GM21619 (cell line): ENCODE measurements at regions not wholly inside any gene's neighbourhood (a gene's known extent, or its start where the extent isn't known, plus 50 kb on each side); places are given as distances from the start of the nearest gene placed in this dataset.

Experiments
- ATAC-seq: cut with Tn5 transposase; IDR thresholded peaks from one replicate; pipeline ENCODE4 v1.9.1; 2021; ENCODE audit not compliant: unreplicated experiment

DNA sequence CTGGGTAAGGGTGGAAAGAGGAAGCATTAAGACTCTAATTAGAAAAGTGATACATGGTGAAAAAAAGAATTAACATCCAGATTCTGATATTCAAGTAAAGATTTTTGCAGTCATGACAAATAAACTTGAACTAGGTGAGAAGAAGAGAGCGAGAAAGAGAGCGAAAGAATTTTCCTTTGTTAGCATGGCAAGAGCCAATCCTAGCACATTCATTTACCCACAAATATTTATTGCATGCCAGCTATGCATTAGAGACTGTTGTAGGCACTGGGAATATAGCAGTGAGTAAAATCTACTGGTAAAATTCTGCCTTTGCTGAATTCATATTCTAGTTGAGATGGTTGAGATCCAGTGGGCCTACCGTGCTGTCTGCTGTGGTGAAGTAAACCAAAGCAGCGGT lies 177.9 kb upstream of the DPH6 start:
- no peak for ATAC-seq

DNA sequence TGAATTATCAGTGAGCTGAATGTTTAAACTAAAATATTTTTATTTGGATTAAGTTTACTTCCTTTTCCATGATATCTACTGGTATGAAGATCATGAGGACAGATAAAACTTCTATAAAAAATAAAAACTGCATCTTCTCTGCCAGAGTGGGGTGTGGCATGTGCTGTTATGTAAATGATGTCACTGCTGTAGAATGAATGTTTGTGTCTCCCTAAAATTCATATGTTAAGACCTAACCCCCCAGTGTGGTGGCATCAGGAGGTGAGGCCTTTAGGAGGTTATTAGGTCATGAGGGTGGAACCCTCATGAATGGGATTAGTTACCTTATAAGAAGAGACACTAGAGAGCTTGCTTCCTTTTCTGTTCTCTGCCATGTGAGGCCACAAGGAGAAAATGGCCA lies 178.7 kb upstream of the DPH6 start:
- ATAC-seq, result no peak

DNA sequence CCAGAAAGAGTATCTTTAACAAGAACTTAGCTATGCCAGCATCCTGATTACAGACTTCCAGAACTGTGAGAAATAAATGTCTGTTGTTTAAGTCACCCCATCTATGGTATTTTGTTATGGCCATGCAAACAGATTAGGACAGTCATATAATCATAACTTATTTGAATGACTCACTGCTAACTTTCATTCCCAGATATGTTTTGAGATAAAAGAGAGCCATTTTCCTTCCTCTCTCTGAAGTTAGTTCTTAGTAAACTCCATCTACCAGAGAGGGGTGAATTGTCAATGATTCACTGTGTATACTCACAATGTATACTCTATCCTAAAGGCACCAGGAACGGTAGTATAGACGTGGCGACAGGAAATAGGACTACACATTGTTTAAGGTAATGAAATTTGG lies 179.4 kb upstream of the DPH6 start:
- no peak for ATAC-seq

DNA sequence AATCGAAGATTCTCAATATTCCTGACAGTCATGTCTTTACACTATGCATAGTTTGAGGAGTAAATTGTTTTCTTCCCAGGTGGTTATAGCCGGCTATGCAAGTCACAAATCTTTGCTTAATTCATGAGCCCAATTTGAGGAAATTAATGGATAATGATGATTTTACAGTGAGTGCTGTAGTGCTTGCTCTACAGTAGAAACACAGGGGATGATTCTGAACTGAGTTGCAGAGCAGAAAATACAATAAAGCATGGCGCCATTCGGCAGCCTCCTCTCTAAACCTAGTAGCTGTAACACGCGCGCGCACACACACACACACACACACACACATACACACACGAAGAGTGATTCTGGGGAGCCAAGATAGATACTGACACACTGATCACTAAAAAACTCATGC lies 181.7 kb upstream of the DPH6 start:
- no peak for ATAC-seq

DNA sequence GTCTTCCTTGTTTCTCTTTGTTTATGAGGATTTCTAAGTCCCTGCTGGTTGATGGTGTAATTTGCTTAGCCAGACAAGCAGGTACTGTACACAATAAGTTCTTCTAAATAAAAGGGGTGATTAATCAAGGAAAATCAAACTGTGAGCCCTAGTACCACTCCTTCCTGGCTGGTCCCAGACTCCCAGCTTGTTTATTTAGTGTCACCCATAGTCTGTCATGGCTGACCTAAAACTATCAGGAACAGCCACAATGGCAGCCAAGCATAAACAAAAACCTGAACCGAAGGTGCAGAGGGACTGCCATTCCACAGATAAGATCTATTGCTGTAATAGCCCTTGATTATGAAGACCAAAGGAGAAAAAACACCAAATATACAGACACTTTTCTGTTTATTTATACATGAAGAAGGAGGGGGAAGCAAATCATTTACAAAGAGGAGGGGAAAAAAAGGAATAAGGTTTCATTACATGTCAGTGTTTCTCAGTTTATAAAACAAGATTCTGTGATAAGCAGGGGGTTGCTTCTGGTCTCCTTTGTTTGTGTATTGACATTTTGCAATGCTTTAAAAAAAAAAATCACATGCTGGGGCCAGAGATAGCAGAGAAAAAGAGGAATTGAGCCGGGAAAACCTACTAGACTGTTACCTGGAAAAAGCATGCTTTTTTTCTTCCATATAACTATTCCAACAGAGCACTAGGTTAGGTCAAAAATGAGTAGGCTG lies 182.4 kb upstream of the DPH6 start:
- no peak for ATAC-seq

DNA sequence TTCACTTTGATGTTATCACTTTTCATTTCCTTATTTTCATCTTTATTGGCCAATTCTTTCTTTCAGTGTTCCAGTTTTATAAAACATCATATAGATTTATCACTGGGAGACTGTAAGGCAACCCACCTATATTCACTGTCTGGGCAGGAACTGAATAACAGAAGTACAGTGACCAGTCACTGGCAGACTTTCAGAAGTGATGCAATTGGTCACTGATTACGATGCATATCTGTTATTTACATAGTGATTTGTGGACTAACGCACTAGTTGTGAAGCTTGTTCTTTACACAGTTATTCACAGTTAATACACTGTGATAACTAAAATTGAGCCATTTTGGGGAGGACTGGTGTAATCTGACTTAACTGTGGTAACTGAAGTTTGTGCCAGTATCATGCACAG lies 190.2 kb upstream of the DPH6 start:
- ATAC-seq, result no peak

DNA sequence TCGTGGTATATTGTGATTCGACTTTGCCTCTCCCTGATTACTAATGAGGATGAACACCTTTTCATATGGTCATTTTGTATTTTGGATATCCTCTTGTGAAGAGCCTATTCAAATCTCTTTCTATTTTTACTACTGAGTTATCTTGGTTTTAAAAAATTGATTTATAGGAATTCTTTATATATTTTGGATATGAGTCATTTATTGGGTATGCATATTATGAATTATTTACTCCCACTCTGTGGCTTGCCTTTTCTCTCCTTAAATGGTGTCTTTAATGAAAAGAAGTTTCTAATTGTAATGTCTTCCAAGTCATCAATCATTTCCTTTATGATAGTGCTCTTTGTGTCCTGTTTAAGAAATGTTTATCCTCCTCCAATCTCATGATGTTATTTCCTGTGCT lies 191.5 kb upstream of the DPH6 start:
- no peak for ATAC-seq

DNA sequence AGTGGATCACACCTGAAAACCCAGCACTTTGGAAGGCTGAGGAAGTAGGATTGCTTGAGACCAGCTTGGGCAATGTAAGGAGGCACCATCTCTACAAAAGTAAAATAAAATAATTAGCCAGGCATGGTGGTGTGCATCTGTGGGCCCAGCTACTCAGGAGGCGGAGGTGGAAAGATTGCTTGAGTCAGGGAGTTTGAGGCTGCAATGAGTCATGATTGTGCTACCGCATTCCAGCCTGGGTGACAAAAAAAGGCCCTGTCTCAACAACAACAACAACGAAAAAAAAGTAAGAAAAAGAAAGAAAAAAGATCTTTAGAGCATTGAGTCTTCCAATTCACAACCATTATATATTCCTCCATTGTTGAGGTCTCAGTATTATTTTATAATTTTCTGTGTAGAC lies 192.4 kb upstream of the DPH6 start:
- ATAC-seq, result no peak

DNA sequence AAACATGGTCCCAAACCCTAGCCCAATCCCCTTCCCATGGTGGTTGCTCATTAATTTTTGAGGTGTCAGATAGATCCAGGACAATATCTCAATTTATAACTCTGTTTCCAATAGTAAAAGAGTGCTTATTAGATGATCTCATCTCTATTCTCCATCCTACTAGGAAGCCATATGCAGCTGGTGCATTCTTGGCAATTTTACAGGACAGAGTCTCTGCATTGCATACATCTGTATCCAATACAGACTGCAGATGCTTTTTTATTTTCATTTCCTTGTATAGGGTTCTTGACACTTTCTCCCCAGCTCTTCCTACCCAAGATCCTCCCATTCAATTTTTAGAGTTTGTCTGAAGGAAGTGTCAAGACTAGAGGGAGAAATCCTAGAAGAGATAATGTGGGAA lies 194.8 kb upstream of the DPH6 start:
- ATAC-seq, result no peak

DNA sequence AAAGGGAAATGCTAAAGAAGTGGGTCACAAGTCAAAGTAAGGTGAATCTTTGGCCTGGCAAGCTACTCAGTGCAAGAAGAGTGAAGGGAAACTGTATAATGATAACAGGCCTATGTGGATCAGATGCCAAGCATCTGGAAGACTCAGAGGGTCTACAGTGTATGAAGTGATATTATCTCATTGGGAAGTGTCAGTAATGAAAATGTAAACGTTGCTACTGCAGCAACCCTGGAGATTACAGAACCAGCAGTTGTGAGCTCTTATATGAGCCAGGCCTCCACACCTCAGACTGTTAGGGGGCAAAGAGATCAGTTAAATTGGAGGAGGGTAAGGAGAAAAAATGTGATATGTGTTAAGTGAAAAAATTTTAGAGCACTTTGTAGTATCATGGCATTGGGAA lies 195.4 kb upstream of the DPH6 start:
- no peak for ATAC-seq

DNA sequence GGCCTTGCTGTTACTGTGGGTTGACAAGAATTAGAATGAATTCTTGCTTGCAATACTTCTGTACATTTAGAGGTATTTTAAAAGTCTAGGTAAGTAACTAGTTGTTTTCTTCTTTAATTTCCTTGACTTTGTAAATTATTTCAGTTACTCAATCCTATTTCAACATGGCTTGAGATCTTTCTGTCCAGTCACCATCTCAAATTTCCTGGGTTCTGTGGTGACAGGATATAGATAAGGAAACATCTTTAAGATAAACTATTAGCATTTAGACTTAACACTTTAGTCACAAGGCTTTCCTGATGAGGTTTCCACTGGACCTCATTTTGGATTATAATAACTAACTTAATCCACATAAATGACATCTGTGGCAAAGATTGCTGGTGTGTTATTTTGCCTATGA lies 195.9 kb upstream of the DPH6 start:
- no peak for ATAC-seq

DNA sequence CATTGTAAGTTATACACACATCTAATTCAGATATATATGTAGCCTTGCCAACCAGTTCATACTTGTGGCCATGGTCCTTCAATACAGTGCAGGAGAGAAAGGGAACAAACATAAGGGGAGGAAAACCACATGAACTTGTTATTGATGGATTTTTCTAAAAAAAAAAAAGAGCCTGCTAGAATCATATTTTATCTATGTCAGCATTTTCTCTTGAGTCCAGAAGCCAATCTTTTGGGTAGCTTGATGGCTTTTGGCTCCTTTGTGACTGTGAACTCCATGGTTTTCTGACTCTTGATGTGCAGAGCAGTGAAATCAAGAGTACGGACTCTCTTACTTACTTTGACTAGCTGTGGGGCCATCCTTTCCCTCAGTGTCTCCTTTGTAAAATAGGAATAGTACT lies 197.4 kb upstream of the DPH6 start:
- ATAC-seq, result no peak

DNA sequence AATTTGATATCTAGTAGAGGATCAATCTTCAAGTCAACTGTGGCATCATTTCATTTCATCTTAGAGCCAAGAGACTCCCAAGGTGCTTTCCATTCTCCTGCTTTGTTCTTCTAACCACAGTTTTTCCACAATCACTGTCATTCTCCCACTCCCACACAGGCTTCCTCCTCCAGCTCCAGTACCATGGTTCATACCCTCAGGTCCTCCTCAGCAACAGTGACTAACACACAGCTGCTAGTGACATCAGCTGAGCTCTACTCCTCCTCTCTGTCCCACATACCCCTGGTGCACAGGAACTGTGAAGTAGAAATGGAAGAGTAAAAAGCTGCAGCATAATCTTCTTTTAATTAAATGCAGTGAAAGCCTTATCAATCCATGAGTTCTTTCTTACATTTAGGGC lies 200.2 kb upstream of the DPH6 start:
- no peak for ATAC-seq

DNA sequence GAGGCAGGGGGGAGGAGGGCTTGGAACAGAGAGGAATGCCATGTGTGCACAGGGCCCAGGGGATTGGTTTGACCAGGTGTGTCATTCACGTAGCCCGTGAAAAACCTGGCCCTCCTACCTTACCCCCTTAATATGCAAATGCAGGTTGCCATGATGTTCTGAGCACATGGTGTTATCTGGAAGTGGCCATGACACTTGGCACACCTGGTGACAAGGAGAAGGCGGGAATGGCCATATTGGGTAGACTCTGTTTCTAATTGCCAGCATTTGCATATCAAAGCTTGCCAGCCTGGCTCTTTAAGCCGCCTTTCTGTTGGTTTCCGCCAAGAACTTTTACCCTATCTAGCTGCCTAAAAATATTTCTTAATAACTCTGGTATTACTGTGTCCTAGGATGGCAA lies 202.1 kb upstream of the DPH6 start:
- ATAC-seq, result no peak

DNA sequence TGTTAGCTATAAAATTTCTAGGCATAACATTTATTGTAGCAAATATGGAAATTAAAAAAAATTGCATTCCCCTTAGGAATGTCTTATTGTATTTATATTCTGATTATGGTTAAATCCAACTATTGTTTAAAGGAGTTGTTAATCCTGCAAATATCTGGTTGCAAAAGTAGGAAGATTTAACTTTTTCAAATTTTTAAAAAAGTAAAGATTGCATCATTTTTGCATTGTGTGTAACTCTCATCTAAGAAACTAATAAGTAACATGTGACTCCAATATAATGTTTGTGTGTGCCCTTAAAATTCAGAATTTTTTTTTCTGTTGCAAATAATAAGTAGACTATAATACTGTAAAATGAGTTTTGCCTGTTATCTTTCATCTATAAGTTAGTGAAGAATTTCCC lies 204.1 kb upstream of the DPH6 start:
- no peak for ATAC-seq

DNA sequence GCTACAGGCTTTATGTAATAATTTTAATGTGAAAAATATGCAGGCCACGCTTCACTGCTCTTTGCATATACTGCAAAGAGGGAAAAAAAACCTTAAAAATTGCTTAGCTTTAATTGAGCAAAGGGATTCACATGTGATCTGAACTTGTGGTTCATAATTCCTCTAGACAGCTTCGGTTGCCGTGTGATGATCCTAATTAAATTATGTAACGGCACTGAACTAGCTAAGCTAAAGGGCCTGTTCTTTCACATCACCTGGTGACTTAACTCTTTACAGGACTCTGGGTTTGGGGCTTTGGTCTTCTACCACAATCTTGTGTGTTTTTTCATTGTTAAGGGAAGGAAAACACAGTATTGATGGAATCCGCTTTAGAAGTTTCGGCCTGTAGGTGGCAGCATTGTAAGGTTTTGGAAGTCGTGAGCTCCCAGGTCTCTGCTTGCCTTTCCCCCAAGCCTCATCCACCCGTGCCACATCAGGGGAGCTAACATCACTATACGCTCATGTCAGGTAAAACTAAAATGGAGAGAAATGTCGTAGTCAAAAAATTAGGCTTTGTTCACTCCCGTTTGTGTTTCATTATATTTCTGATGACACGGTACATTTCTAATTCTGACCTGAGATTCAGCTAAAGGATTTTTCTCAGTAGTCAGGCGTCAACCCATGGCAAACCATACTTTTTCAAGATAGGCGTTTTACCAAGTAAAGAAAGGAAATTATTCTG lies 205.6 kb upstream of the DPH6 start:
- ATAC-seq, result no peak

DNA sequence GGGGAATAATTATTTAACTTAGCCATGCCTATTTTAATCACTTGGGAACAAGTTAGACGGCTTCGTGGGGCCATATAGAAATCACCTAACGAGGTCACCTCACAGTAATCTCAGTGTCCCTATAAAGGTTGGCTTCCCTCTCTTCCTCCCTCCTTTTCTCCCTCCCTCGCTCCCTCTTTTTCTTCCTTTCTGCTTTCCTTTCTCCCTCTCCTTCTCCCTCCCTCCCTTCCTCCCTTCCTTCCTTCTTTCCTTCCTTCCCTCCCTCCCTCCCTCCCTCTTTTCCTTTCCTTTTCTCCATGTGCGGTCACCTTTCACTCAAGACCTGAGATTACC lies 206.1 kb upstream of the DPH6 start:
- ATAC-seq, result no peak

DNA sequence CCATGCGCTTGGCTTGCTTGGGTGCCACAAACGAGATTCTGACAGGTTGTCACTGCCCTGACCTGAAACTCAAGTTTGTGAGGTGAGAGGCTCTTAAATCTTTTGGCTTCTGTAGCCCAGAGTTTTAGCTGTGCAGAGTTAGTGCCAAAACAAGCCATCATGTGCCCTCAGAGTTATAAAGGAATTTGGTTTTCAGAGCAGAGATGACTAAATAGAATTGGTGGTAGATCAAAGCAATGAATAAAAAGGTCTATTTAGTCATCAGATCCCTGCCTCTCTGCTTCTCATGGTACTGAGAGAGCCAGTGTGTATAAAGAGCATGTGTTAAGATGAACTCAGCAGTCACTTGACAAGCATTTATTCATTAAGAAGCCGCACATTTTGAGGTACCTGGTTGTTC lies 207.5 kb upstream of the DPH6 start:
- ATAC-seq, result no peak

DNA sequence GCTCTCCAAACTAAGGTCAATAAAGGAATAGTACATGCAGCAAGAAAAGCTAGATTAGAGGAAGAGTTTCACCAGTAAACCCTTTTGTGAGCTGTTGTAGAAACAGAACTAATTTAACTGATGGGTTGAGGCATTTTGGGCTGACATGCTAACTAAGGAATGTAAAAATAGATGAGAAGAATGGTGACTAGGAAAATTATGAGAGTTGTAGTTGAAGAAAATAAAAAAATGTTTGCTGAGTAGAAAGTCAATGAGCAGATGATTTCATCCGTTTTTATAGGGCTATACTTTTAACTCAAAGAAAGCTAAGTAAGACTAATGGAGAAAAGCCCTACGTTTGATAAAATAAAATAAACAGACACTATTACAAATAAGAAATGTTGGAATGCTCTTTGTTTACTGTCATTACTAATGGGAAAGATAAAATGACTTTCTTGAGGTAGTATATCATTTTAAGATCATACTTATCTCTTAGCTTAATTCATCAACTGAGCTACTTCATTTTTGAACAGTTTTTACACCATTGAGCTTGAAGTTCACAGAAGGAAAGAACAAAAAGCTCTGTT lies 209.4 kb upstream of the DPH6 start:
- no peak for ATAC-seq

DNA sequence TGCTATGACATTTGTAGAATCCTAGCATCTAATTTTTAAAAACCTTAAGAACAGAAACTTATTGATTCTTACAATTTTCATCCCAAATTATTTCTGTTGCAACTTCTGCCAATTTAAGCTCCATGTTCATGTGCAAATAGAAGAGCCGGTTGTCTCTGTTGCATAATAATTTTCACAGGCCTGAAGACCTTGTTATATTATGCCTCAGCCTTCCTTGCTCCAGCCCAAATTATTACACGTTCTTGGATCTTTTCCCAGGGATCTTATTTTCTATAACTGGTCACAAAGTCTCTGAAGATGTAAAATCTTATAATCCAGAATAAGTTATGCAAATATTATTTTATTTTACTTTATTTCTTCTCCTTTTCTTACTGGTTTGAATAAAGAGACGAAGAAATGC lies 210.7 kb upstream of the DPH6 start:
- ATAC-seq, result no peak

DNA sequence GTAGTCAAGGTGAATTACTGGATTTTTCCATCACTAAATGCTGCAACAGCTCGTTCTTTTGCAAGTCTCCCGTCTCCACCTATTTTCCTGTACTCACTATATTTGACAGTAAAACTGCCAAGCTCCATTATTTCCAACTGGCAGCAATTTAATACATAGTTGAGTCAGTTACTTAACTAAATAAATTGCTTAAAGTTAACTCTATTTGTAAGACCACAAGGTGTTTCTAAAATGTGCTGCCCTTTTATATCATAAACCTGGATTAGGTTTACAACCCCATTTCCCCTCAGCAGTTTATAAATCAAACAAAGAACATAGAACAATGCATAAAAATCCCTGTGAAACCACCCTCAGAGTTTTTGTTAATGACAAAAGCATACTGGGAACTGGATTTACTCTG lies 211.4 kb upstream of the DPH6 start:
- no peak for ATAC-seq

DNA sequence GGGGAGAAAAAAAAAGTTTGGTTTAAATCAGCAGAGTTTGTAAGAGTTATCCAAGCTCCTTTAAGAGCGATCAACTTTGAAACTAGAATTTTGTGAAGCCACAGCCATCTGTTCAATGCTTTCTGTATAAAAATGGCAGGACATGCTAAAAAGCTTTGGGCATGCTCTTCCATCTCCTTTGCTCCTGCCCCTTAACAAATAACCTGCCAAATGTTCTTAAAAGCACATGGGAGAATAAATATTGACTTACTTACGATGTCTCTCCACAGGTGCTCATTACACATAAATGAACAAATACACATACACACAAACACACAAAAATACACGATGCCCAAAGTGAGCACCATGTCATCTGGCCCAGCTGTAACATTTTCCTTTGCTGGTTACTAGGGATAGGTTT lies 211.8 kb upstream of the DPH6 start:
- no peak for ATAC-seq
